GM23338 (cell line): ENCODE measurements at regions not wholly inside any gene's neighbourhood (a gene's known extent, or its start where the extent isn't known, plus 50 kb on each side); places are given as distances from the start of the nearest gene placed in this dataset.

Experiments
- ATAC-seq: fragments of 200-7000 bp; cut with Tn5 transposase; 3 replicates; pipeline ENCODE4 v1.9.1; 2020
- DNase-seq: peaks from one replicate; pipeline ENCODE4 v3.0.0-alpha.2; 2015; ENCODE audit warnings: low spot score
- H2AFZ ChIP-seq: fragments of 200-600 bp; sonication (generic); 2 replicates; pipeline ENCODE4 v1.8.0; 2016; ENCODE audit warnings: antibody characterized with exemption, mild to moderate bottlenecking, moderate library complexity
- H3F3A ChIP-seq: fragments of 200-600 bp; sonication (generic); replicated peaks from 2 replicates; pipeline ENCODE4 v1.8.0; 2017; ENCODE audit warnings: antibody characterized with exemption, mixed run types, low read depth
- H3K27ac ChIP-seq: fragments of 200-600 bp; sonication (generic); 2 replicates; pipeline ENCODE4 v1.6.1; 2016; ENCODE audit warnings: low read depth
- H3K27me3 ChIP-seq: fragments of 200-600 bp; sonication (generic); 2 replicates; pipeline ENCODE4 v1.8.0; 2016; ENCODE audit warnings: mild to moderate bottlenecking, mixed run types, moderate library complexity; ENCODE audit not compliant: insufficient read depth
- H3K36me3 ChIP-seq: fragments of 200-600 bp; sonication (generic); 2 replicates; pipeline ENCODE4 v1.8.0; 2016; ENCODE audit warnings: mild to moderate bottlenecking; ENCODE audit not compliant: insufficient read depth
- H3K4me1 ChIP-seq: fragments of 200-600 bp; sonication (generic); 2 replicates; pipeline ENCODE4 v1.8.0; 2016; ENCODE audit warnings: mild to moderate bottlenecking, moderate library complexity; ENCODE audit not compliant: insufficient read depth
- H3K4me2 ChIP-seq: fragments of 200-600 bp; sonication (generic); 2 replicates; pipeline ENCODE4 v1.7.1; 2017; ENCODE audit warnings: mixed run types
- H3K4me3 ChIP-seq: fragments of 200-600 bp; sonication (generic); 2 replicates; pipeline ENCODE4 v1.6.1; 2016; ENCODE audit warnings: mixed run types
- H3K79me2 ChIP-seq: fragments of 200-600 bp; sonication (generic); replicated peaks from 2 replicates; pipeline ENCODE4 v1.8.0; 2017; ENCODE audit warnings: mild to moderate bottlenecking; ENCODE audit not compliant: insufficient read depth
- H3K9me2 ChIP-seq: fragments of 200-600 bp; sonication (generic); 2 replicates; pipeline ENCODE4 v1.8.0; 2017; ENCODE audit not compliant: insufficient read depth
- H4K20me1 ChIP-seq: fragments of 200-600 bp; sonication (generic); replicated peaks from 2 replicates; pipeline ENCODE4 v1.8.0; 2017; ENCODE audit warnings: mild to moderate bottlenecking; ENCODE audit not compliant: insufficient read depth
- H3K27ac Mint-ChIP-seq: 2 replicates; pipeline ENCODE4 v1.8.0; 2020; ENCODE audit warnings: inconsistent platforms, mild to moderate bottlenecking, moderate library complexity, mixed read lengths
- H3K27me3 Mint-ChIP-seq: 3 replicates; pipeline ENCODE4 v1.8.0; 2022; ENCODE audit warnings: low read depth, mild to moderate bottlenecking, moderate library complexity, mixed read lengths, inconsistent platforms; ENCODE audit not compliant: insufficient read depth, poor library complexity
- H3K36me3 Mint-ChIP-seq: 3 replicates; pipeline ENCODE4 v1.8.0; 2021; ENCODE audit warnings: low read depth, mild to moderate bottlenecking, inconsistent platforms, moderate library complexity, mixed read lengths
- H3K4me1 Mint-ChIP-seq: 3 replicates; pipeline ENCODE4 v1.8.0; 2020; ENCODE audit warnings: mild to moderate bottlenecking, inconsistent platforms, mixed read lengths
- H3K4me3 Mint-ChIP-seq: 3 replicates; pipeline ENCODE4 v1.8.0; 2021; ENCODE audit warnings: moderate library complexity, mild to moderate bottlenecking, inconsistent platforms, mixed read lengths
- H3K9me3 Mint-ChIP-seq: 3 replicates; pipeline ENCODE4 v1.8.0; 2020; ENCODE audit warnings: moderate library complexity, mild to moderate bottlenecking, inconsistent platforms, mixed read lengths
- CREB1 ChIP-seq: fragments of 250-450 bp; sonication (Bioruptor Pico); IDR thresholded peaks from 2 replicates; pipeline ENCODE4 v1.5.0; 2020; ENCODE audit warnings: low read depth, mild to moderate bottlenecking, moderate library complexity
- CTCF ChIP-seq, 2 experiments: fragments of 200-600 bp in 1 of 2; sonication (generic) in 1 of 2; conservative IDR thresholded peaks; 2 replicates each; pipeline versions ENCODE4 v1.5.1 to v1.6.1; 2016 to 2017; ENCODE audit warnings: antibody characterized with exemption in 2 of 2, low read depth in 2 of 2, mild to moderate bottlenecking in 2 of 2, moderate library complexity in 1 of 2
- EZH2 ChIP-seq: fragments of 200-600 bp; sonication (generic); IDR thresholded peaks from one replicate; pipeline ENCODE4 v1.8.0; 2017; ENCODE audit warnings: antibody characterized with exemption, mild to moderate bottlenecking, low read depth; ENCODE audit not compliant: unreplicated experiment
- JUNB ChIP-seq: IDR thresholded peaks from one replicate; pipeline ENCODE4 v1.6.1; 2016; ENCODE audit warnings: antibody characterized with exemption; ENCODE audit not compliant: unreplicated experiment
- NANOG ChIP-seq: IDR thresholded peaks from 2 replicates; pipeline ENCODE4 v1.6.1; 2016; ENCODE audit warnings: antibody characterized with exemption, borderline replicate concordance
- STAT1 ChIP-seq: IDR thresholded peaks from one replicate; pipeline ENCODE4 v1.6.1; 2016; ENCODE audit warnings: antibody characterized with exemption; ENCODE audit not compliant: unreplicated experiment
- ZNF114 ChIP-seq: fragments of 250-450 bp; sonication (Bioruptor Pico); IDR thresholded peaks from 2 replicates; pipeline ENCODE4 v1.5.0; 2020; ENCODE audit warnings: mild to moderate bottlenecking, moderate library complexity
- TF ChIP-seq, protein P1 (sequence below): fragments of 250-450 bp; sonication (Bioruptor Pico); IDR thresholded peaks from 2 replicates; pipeline ENCODE4 v1.5.0; 2020; ENCODE audit warnings: mild to moderate bottlenecking, moderate library complexity

GRCh38 chr9:94160594-94161501 lies 76.6 kb downstream of the PTPDC1 start:
- H3K4me3 ChIP-seq, result no peak overlapping the region
- no peaks in the 10 kb centered on the region for H3K4me1 ChIP-seq
- no peak for TF ChIP-seq EZH2
- TF ChIP-seq, protein P1, sequence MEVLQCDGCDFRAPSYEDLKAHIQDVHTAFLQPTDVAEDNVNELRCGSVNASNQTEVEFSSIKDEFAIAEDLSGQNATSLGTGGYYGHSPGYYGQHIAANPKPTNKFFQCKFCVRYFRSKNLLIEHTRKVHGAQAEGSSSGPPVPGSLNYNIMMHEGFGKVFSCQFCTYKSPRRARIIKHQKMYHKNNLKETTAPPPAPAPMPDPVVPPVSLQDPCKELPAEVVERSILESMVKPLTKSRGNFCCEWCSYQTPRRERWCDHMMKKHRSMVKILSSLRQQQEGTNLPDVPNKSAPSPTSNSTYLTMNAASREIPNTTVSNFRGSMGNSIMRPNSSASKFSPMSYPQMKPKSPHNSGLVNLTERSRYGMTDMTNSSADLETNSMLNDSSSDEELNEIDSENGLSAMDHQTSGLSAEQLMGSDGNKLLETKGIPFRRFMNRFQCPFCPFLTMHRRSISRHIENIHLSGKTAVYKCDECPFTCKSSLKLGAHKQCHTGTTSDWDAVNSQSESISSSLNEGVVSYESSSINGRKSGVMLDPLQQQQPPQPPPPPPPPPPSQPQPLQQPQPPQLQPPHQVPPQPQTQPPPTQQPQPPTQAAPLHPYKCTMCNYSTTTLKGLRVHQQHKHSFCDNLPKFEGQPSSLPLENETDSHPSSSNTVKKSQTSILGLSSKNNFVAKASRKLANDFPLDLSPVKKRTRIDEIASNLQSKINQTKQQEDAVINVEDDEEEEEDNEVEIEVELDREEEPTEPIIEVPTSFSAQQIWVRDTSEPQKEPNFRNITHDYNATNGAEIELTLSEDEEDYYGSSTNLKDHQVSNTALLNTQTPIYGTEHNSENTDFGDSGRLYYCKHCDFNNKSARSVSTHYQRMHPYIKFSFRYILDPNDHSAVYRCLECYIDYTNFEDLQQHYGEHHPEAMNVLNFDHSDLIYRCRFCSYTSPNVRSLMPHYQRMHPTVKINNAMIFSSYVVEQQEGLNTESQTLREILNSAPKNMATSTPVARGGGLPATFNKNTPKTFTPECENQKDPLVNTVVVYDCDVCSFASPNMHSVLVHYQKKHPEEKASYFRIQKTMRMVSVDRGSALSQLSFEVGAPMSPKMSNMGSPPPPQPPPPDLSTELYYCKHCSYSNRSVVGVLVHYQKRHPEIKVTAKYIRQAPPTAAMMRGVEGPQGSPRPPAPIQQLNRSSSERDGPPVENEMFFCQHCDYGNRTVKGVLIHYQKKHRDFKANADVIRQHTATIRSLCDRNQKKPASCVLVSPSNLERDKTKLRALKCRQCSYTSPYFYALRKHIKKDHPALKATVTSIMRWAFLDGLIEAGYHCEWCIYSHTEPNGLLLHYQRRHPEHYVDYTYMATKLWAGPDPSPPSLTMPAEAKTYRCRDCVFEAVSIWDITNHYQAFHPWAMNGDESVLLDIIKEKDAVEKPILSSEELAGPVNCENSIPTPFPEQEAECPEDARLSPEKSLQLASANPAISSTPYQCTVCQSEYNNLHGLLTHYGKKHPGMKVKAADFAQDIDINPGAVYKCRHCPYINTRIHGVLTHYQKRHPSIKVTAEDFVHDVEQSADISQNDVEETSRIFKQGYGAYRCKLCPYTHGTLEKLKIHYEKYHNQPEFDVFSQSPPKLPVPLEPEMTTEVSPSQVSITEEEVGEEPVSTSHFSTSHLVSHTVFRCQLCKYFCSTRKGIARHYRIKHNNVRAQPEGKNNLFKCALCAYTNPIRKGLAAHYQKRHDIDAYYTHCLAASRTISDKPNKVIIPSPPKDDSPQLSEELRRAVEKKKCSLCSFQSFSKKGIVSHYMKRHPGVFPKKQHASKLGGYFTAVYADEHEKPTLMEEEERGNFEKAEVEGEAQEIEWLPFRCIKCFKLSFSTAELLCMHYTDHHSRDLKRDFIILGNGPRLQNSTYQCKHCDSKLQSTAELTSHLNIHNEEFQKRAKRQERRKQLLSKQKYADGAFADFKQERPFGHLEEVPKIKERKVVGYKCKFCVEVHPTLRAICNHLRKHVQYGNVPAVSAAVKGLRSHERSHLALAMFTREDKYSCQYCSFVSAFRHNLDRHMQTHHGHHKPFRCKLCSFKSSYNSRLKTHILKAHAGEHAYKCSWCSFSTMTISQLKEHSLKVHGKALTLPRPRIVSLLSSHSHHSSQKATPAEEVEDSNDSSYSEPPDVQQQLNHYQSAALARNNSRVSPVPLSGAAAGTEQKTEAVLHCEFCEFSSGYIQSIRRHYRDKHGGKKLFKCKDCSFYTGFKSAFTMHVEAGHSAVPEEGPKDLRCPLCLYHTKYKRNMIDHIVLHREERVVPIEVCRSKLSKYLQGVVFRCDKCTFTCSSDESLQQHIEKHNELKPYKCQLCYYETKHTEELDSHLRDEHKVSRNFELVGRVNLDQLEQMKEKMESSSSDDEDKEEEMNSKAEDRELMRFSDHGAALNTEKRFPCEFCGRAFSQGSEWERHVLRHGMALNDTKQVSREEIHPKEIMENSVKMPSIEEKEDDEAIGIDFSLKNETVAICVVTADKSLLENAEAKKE, result no peak
- no peak for TF ChIP-seq ZNF114 (CRISPR knock-in tag)
- no peak for TF ChIP-seq STAT1
- TF ChIP-seq CTCF (conservative IDR thresholded peaks at IDR 0.05; ENCODE audit: low read depth in 2 of 2), result peak; percentile 28 to 29; a peak in 3 of 4 replicates
- no peak for TF ChIP-seq JUNB
- no peak for TF ChIP-seq CREB1 (CRISPR knock-in tag)
- no peak for TF ChIP-seq NANOG
- no peak overlapping the region for H3K27ac Mint-ChIP-seq
- no peaks in the 10 kb centered on the region for H3K79me2 ChIP-seq
- H4K20me1 ChIP-seq, result no peaks in the 10 kb centered on the region
- no peaks in the 10 kb centered on the region for H3K27me3 Mint-ChIP-seq
- H3K4me2 ChIP-seq, result no peak overlapping the region
- H3K36me3 Mint-ChIP-seq, result peaks cover 3% of the 10 kb centered on the region; the same call in 1 of the 3 replicates
- H3K27ac ChIP-seq, result no peak overlapping the region
- DNase-seq (no peak), ATAC-seq (no peak)
- no peaks in the 10 kb centered on the region for H3K9me2 ChIP-seq
- H3K4me3 Mint-ChIP-seq, result no peak overlapping the region
- H3K36me3 ChIP-seq, result no peaks in the 10 kb centered on the region
- H2AFZ ChIP-seq, result peak overlapping the region; percentile 56; the same call in 1 of the 2 replicates
- H3K27me3 ChIP-seq, result no peaks in the 10 kb centered on the region
- peaks cover 6% of the 10 kb centered on the region; the same call in 1 of the 3 replicates for H3K4me1 Mint-ChIP-seq
- H3K9me3 Mint-ChIP-seq, result peaks cover 4% of the 10 kb centered on the region
- no peaks in the 10 kb centered on the region for H3F3A ChIP-seq
